SU-DHL-6 (cell line): ENCODE measurements at regions not wholly inside any gene's neighbourhood (a gene's known extent, or its start where the extent isn't known, plus 50 kb on each side); places are given as distances from the start of the nearest gene placed in this dataset.

ENCODE experiments used
- EZH2phosphoT487 ChIP-seq: fragments of 200-600 bp; sonication (generic), shearing (Covaris generic); conservative IDR thresholded peaks from 2 replicates; pipeline ENCODE4 v1.6.1; 2018; ENCODE audit warnings: mild to moderate bottlenecking, antibody characterized with exemption, low read length, moderate library complexity, mixed read lengths
- TF ChIP-seq, protein P1 (sequence below): fragments of 200-600 bp; sonication (generic); IDR thresholded peaks from one replicate; pipeline ENCODE4 v1.5.1; 2017; ENCODE audit warnings: antibody characterized with exemption, mild to moderate bottlenecking, low read length, moderate library complexity; ENCODE audit not compliant: insufficient read depth, poor library complexity, severe bottlenecking

DNA sequence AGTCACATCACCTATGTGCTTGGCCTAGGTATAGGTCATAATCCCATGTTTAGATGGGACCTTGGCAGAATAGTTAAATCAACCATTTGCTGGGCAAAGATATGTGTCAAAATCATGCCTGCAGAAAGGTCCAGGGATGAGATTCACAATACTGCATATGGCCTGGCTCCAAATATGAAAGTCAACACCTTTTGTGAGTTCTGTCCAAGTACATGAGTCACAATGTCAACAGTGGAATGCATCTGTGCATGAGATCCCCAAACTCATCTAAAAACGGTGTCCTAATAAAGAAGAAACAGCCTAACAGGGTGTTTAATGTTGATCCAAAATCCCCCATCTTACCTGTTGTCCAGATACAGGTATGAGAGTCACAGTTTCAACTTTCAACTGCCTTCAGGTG is 1847.5 kb downstream of the TP53TG3F start:
- no peak for TF ChIP-seq EZH2phosphoT487
- TF ChIP-seq, protein P1, sequence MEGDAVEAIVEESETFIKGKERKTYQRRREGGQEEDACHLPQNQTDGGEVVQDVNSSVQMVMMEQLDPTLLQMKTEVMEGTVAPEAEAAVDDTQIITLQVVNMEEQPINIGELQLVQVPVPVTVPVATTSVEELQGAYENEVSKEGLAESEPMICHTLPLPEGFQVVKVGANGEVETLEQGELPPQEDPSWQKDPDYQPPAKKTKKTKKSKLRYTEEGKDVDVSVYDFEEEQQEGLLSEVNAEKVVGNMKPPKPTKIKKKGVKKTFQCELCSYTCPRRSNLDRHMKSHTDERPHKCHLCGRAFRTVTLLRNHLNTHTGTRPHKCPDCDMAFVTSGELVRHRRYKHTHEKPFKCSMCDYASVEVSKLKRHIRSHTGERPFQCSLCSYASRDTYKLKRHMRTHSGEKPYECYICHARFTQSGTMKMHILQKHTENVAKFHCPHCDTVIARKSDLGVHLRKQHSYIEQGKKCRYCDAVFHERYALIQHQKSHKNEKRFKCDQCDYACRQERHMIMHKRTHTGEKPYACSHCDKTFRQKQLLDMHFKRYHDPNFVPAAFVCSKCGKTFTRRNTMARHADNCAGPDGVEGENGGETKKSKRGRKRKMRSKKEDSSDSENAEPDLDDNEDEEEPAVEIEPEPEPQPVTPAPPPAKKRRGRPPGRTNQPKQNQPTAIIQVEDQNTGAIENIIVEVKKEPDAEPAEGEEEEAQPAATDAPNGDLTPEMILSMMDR = no peak
